ENCODE measurements at regions not wholly inside any gene's neighbourhood (a gene's known extent, or its start where the extent isn't known, plus 50 kb on each side); places are given as distances from the start of the nearest gene placed in this dataset.

DNA sequence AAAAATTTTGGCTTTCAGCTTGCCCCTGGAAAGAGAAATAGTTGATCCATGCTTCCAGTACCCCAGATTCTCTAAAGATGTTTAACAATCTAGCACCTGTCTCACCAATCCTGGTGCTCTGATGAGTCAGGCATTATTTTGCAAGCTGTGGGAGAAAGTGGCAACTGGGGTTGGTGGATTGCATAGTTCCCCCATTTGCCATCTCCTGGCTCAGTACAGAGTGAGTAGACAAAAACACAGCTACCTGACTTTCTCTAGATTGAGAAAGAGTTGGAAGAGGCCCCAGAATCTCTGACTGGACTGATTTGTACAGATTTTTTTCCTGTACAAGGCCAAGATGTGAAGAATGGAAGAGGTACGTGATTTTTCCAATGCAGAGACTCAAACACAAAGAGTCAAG, 75.1 kb upstream of the NEGR1 start:
- no peak for DNase-seq

DNA sequence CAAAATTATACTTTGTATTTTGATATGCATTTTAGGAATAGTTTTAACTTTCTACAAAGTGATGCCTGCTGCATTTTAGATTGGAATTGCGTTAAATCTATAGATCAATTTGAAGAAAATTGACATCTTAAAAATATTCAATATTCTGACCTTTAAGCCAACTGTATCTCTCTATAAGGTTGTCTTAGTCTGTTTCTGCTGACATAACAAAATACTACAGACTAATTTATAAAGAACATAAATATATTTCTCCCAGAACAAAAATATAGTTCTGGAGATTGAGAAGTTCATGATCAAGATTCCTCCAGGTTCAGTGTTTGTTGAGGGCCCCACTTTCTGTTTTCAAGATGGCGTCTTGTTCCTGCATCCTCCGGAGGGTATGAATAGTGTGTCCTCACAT, 73.6 kb upstream of the NEGR1 start:
- DNase-seq = no peak

DNA sequence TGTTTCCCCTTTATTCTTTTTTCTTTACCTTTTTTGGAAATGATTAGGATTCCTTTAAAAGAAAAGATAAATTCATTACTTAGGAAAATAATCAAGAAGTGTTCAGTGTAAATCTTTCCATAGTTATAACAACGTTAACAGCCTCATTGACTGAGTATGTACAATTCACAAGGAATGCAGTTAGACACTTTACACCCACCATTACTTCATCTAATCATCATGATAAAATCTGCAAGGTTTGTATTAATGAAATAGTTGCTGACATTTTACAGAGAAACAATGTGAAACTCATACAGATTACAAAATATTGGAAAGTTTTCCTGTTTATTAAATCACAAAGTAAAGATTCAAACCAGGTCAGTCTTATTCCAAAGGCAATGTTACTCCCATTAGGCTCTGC, 59.3 kb upstream of the NEGR1 start:
- no peak for DNase-seq

DNA sequence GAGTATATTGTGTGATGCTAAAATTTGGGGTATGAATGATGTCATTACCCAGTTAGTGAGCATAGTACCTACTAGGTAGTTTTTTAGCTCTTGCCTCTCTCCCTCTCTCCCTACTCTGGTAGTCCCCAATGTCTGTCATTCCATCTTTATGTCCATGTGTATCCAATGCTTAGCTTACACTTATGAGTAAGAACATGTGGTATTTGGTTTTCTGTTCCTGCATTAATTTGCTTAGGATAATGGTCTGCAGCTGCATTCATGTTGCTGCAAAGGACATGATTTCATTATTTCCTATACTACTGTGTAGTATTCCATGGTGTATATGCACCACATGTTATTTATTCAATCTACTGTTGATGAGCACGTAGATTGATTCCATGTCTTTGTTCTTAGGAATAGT, 54.4 kb upstream of the NEGR1 start:
- no peak for DNase-seq
